Prostate gland (tissue), 2 donors: ENCODE measurements at regions not wholly inside any gene's neighbourhood (a gene's known extent, or its start where the extent isn't known, plus 50 kb on each side); places are given as distances from the start of the nearest gene placed in this dataset.

Source experiments
- CTCF ChIP-seq, 4 experiments: fragments of 200-600 bp in 2 of 4; fragments of 450-650 bp in 2 of 4; sonication (generic) in 2 of 4; IDR thresholded peaks; 1 replicate in 3 of 4; 2 replicates in 1 of 4; pipeline ENCODE4 v1.5.1; 2016 to 2019; ENCODE audit warnings: antibody characterized with exemption in 4 of 4, mild to moderate bottlenecking in 2 of 4, moderate library complexity in 2 of 4
- POLR2A ChIP-seq: fragments of 450-650 bp; IDR thresholded peaks from one replicate; pipeline ENCODE4 v1.6.1; 2016; ENCODE audit warnings: antibody characterized with exemption, mild to moderate bottlenecking
- POLR2AphosphoS5 ChIP-seq: sonication (generic); formaldehyde crosslinking; IDR thresholded peaks from one replicate; pipeline ENCODE4 v1.6.1; 2017; ENCODE audit warnings: antibody characterized with exemption

- TF ChIP-seq CTCF (IDR thresholded peaks at IDR 0.05) (no peak), POLR2AphosphoS5 (no peak), POLR2A (no peak)
These were observed 86.3 kb upstream of the IRAK1BP1 start for GRCh38 chr6:78781001-78781400.
